Neural cell (in vitro differentiated cells): ENCODE measurements at regions not wholly inside any gene's neighbourhood (a gene's known extent, or its start where the extent isn't known, plus 50 kb on each side); places are given as distances from the start of the nearest gene placed in this dataset.
"Not testable (repeated sequence)": the region's sequence is repeated elsewhere in the genome, so short reads cannot be mapped to it uniquely, and the experiment has no call there.

Source experiments
- H2AFZ ChIP-seq: fragments of 200-600, 300-800 bp; sonication (generic), shearing (Covaris generic); 2 replicates; pipeline ENCODE4 v1.6.0; 2014; ENCODE audit warnings: low read depth, mild to moderate bottlenecking, antibody characterized with exemption, low read length, moderate library complexity
- H3F3A ChIP-seq: fragments of 200-600 bp; shearing (Covaris generic); 2 replicates; pipeline ENCODE4 v1.6.1; 2016; ENCODE audit warnings: mild to moderate bottlenecking, moderate library complexity, mixed read lengths, antibody characterized with exemption, low read length; ENCODE audit not compliant: insufficient read depth, poor library complexity, severe bottlenecking
- H3K27ac ChIP-seq: fragments of 200-600, 300-800 bp; sonication (generic), shearing (Covaris generic); 2 replicates; pipeline ENCODE4 v1.5.1; 2014; ENCODE audit warnings: mild to moderate bottlenecking, low read length, moderate library complexity
- H3K27me3 ChIP-seq: fragments of 300-800, 200-600 bp; sonication (generic), shearing (Covaris generic); 2 replicates; pipeline ENCODE4 v1.6.0; 2014; ENCODE audit warnings: mild to moderate bottlenecking, low read depth, low read length, moderate library complexity; ENCODE audit not compliant: insufficient read depth
- H3K36me3 ChIP-seq: fragments of 300-800, 200-600 bp; sonication (generic), shearing (Covaris generic); 2 replicates; pipeline ENCODE4 v1.5.1; 2014; ENCODE audit warnings: mild to moderate bottlenecking, antibody characterized with exemption, low read length, moderate library complexity; ENCODE audit not compliant: insufficient read depth
- H3K4me2 ChIP-seq: fragments of 300-800, 200-600 bp; sonication (generic), shearing (Covaris generic); 2 replicates; pipeline ENCODE4 v1.6.0; 2014; ENCODE audit warnings: mild to moderate bottlenecking, low read length
- H3K4me3 ChIP-seq: fragments of 300-800, 200-600 bp; sonication (generic), shearing (Covaris generic); 2 replicates; pipeline ENCODE4 v1.5.1; 2014; ENCODE audit warnings: mild to moderate bottlenecking, low read length, moderate library complexity
- H3K79me2 ChIP-seq: fragments of 200-600 bp; shearing (Covaris generic); replicated peaks from 2 replicates; pipeline ENCODE4 v1.6.0; 2014; ENCODE audit warnings: mild to moderate bottlenecking, low read length, moderate library complexity; ENCODE audit not compliant: insufficient read depth
- H3K9ac ChIP-seq: fragments of 300-800, 200-600 bp; sonication (generic), shearing (Covaris generic); 2 replicates; pipeline ENCODE4 v1.6.1; 2016; ENCODE audit warnings: mild to moderate bottlenecking, low read length, mixed read lengths
- H3K9me2 ChIP-seq: fragments of 200-600 bp; shearing (Covaris generic); 2 replicates; pipeline ENCODE4 v1.6.1; 2016; ENCODE audit warnings: mild to moderate bottlenecking, low read length, mixed read lengths; ENCODE audit not compliant: insufficient read depth
- H3K9me3 ChIP-seq: fragments of 200-600, 300-800 bp; sonication (generic), shearing (Covaris generic); 2 replicates; pipeline ENCODE4 v1.6.1; 2016; ENCODE audit warnings: mild to moderate bottlenecking, mixed run types, low read length, moderate library complexity, mixed read lengths
- H4K20me1 ChIP-seq: fragments of 200-600 bp; shearing (Covaris generic); 2 replicates; pipeline ENCODE4 v1.6.1; 2016; ENCODE audit warnings: mild to moderate bottlenecking, mixed run types; ENCODE audit not compliant: insufficient read depth
- CTCF ChIP-seq: fragments of 450-650 bp; IDR thresholded peaks from 2 replicates; pipeline ENCODE4 v1.5.1; 2014; ENCODE audit warnings: antibody characterized with exemption, mild to moderate bottlenecking, moderate library complexity; ENCODE audit not compliant: poor library complexity, severe bottlenecking
- EP300 ChIP-seq: fragments of 450-650 bp; conservative IDR thresholded peaks from 2 replicates; pipeline ENCODE4 v1.6.1; 2014; ENCODE audit warnings: antibody characterized with exemption, mild to moderate bottlenecking, moderate library complexity; ENCODE audit not compliant: poor library complexity, severe bottlenecking
- EZH2 ChIP-seq: fragments of 200-600, 300-800 bp; shearing (Covaris generic), sonication (generic); IDR thresholded peaks from 2 replicates; pipeline ENCODE4 v1.6.1; 2014; ENCODE audit warnings: antibody characterized with exemption, low read length, borderline replicate concordance, mild to moderate bottlenecking; ENCODE audit not compliant: insufficient read depth, poor library complexity, severe bottlenecking
- MXI1 ChIP-seq: fragments of 450-650 bp; conservative IDR thresholded peaks from 2 replicates; pipeline ENCODE4 v1.6.1; 2014; ENCODE audit warnings: antibody characterized with exemption, mild to moderate bottlenecking; ENCODE audit not compliant: poor library complexity, severe bottlenecking
- POLR2AphosphoS5 ChIP-seq: IDR thresholded peaks from 2 replicates; pipeline ENCODE4 v1.6.1; 2012
- REST ChIP-seq: IDR thresholded peaks from 2 replicates; pipeline ENCODE4 v1.6.1; 2012; ENCODE audit warnings: borderline replicate concordance
- SMC3 ChIP-seq: fragments of 450-650 bp; conservative IDR thresholded peaks from 2 replicates; pipeline ENCODE4 v1.6.1; 2014; ENCODE audit warnings: antibody characterized with exemption, mild to moderate bottlenecking, moderate library complexity; ENCODE audit not compliant: poor library complexity
- TAF1 ChIP-seq: IDR thresholded peaks from 2 replicates; pipeline ENCODE4 v1.6.1; 2012; ENCODE audit warnings: low read depth

GRCh38 chr1:194858811-194859480 lies 1672.5 kb upstream of the B3GALT2 start:
- H4K20me1 ChIP-seq, H3K36me3 ChIP-seq, H3K9ac ChIP-seq, H3K27ac ChIP-seq, H3K9me3 ChIP-seq, H3K27me3 ChIP-seq, H2AFZ ChIP-seq, H3K9me2 ChIP-seq, H3K4me3 ChIP-seq, H3F3A ChIP-seq, H3K4me2 ChIP-seq, H3K79me2 ChIP-seq: not testable (repeated sequence)

GRCh38 chr1:194857413-194857812 lies 1671.0 kb upstream of the B3GALT2 start:
- H3K27ac ChIP-seq = no peak overlapping the region
- H3K36me3 ChIP-seq = no peaks in the 10 kb centered on the region
- H3K79me2 ChIP-seq = no peaks in the 10 kb centered on the region

More at GRCh38 chr1:194857413-194857812, 1671.0 kb upstream of the B3GALT2 start:
- no peaks in the 10 kb centered on the region for H3K9me2 ChIP-seq
- TF ChIP-seq CTCF (no peak), TAF1 (no peak), EP300 (no peak), MXI1 (no peak), POLR2AphosphoS5 (no peak), EZH2 (no peak), REST (no peak), SMC3 (no peak)
- no peaks in the 10 kb centered on the region for H3K27me3 ChIP-seq
- no peaks in the 10 kb centered on the region for H4K20me1 ChIP-seq
- no peak overlapping the region for H3K4me2 ChIP-seq
- no peaks in the 10 kb centered on the region for H3F3A ChIP-seq
- peaks cover 4% of the 10 kb centered on the region for H3K9me3 ChIP-seq
- H3K9ac ChIP-seq = no peak overlapping the region
- H2AFZ ChIP-seq = no peak overlapping the region
- no peak overlapping the region for H3K4me3 ChIP-seq
